Astrocyte of the spinal cord (primary cell): ENCODE measurements at regions not wholly inside any gene's neighbourhood (a gene's known extent, or its start where the extent isn't known, plus 50 kb on each side); places are given as distances from the start of the nearest gene placed in this dataset.

Source experiments
- DNase-seq: peaks from one replicate; pipeline ENCODE4 v3.0.0; 2011; ENCODE audit warnings: low read depth, low spot score
- H3K4me3 ChIP-seq: 2 replicates; pipeline ENCODE4 v1.5.1; 2011; ENCODE audit warnings: low read depth, mild to moderate bottlenecking, low read length, moderate library complexity
- in situ Hi-C: cut with HindIII; loops from 2 replicates; pipeline ENCODE4 v1.10.0; 2017; ENCODE audit warnings: low sequenced_read_pairs
- TF ChIP-seq, protein P1 (sequence below): IDR thresholded peaks from 2 replicates; pipeline ENCODE4 v1.5.1; 2012; ENCODE audit warnings: low read depth, mild to moderate bottlenecking, low read length, inconsistent platforms

DNA sequence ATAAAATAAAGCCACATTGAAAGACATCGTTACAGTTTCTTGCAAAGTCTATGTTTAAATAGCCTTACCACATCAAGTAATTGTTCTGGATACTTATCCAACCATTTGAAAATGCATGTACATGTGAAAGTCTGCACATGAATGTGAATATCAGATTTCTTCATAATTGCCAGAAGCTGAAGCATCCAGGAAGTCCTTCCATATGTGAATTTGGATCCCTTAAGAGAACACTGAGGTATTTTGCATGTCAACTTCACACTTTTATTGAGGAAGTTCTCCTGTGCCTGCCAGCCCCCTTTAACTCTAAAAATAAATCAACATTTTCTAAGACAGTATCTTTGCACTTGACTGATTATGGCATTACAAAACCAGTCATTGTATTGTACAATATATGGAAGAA lies 1103.5 kb upstream of the ADGRL3 start:
- no peak overlapping the region for H3K4me3 ChIP-seq
- in situ Hi-C loops, result no loop called here
- TF ChIP-seq, protein P1, sequence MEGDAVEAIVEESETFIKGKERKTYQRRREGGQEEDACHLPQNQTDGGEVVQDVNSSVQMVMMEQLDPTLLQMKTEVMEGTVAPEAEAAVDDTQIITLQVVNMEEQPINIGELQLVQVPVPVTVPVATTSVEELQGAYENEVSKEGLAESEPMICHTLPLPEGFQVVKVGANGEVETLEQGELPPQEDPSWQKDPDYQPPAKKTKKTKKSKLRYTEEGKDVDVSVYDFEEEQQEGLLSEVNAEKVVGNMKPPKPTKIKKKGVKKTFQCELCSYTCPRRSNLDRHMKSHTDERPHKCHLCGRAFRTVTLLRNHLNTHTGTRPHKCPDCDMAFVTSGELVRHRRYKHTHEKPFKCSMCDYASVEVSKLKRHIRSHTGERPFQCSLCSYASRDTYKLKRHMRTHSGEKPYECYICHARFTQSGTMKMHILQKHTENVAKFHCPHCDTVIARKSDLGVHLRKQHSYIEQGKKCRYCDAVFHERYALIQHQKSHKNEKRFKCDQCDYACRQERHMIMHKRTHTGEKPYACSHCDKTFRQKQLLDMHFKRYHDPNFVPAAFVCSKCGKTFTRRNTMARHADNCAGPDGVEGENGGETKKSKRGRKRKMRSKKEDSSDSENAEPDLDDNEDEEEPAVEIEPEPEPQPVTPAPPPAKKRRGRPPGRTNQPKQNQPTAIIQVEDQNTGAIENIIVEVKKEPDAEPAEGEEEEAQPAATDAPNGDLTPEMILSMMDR, result no peak
- no peak for DNase-seq

DNA sequence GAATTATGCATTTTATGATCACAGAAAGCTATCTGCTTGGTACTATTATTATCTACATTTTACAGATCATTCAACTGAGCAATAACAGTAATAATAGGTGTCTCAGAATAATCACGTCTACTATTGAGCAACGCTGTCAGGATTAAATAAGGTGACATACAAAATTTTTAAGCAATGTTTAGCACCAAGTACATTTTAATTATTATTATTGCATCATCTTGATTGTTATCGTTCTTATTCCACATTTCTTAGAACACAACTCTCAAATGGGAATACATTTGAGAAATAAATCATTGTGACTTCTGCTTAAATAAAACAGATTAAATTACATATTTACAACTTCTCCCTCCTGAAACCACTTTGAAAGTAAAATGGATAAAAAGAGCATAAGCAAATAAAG lies 1083.5 kb upstream of the ADGRL3 start:
- TF ChIP-seq, protein P1, result no peak
- H3K4me3 ChIP-seq, result no peak overlapping the region
- in situ Hi-C loops, result no loop called here
- DNase-seq, result no peak

DNA sequence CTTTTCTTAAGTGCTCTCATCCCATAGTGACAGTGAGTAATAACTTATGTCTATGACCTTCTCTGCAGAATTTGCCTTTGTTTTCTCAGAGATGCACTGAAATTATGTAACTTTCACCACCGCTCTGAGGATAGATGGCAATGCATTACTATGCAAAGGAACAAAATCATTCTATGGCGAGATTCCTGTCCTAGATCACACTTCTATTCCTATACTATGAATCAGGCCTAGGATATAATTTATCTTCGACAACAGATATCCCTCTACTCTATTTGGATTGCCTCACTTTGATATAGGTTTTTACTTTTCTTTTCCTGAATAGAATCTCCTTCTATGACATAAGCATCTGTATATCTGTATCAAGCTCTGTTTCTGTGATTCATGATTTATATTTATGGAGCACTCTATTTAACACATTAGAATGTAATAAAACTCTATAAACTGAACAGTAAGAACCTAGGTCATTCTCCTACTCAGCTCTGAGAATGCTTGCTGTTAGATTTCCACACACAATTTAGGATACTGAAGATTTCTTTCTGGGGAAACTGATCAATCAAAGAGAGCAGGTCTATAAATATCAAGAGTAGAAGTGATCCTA lies 1082.3 kb upstream of the ADGRL3 start:
- in situ Hi-C loops, result no loop called here
- TF ChIP-seq, protein P1, result no peak
- no peak for DNase-seq

DNA sequence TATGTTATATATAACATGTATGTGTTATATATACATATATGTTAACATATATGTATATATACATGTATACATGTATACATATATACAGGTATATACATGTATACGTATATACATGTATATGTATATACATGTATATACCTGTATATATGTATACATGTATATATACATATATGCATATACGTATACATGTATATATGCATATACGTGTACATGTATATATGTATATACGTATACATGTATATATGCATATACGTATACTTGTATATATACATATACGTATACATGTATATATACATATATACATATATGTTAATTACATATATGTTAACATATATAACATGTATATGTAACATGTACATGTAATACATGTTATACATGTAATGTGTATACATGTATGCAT lies 1077.3 kb upstream of the ADGRL3 start:
- in situ Hi-C loops, result no loop called here
- no peak for DNase-seq
- TF ChIP-seq, protein P1, result no peak
- H3K4me3 ChIP-seq, result no peak overlapping the region

More for the DNA sequence above, 1082.3 kb upstream of the ADGRL3 start:
- H3K4me3 ChIP-seq, result no peak overlapping the region

DNA sequence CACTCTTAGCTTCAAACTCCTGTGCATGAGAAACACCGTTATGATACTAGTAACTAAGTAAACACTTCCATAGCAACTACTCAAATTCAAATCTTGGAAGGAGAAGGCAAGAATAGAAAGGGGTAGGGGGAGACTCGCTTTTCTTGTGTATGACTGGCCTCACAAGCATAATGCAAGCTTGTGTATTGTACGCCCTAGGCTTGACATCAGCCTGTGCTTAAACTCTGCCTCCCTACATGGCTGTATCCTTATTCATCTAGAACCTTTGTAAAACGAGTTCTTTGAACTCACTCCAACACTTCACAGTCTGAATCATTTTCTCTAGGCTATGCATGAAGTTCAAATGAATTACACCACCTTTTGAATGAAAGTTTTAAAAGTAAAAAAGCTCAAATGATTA lies 1071.2 kb upstream of the ADGRL3 start:
- in situ Hi-C loops, result no loop called here
- no peak overlapping the region for H3K4me3 ChIP-seq
- TF ChIP-seq, protein P1, result no peak
- peak; percentile 17 for DNase-seq

DNA sequence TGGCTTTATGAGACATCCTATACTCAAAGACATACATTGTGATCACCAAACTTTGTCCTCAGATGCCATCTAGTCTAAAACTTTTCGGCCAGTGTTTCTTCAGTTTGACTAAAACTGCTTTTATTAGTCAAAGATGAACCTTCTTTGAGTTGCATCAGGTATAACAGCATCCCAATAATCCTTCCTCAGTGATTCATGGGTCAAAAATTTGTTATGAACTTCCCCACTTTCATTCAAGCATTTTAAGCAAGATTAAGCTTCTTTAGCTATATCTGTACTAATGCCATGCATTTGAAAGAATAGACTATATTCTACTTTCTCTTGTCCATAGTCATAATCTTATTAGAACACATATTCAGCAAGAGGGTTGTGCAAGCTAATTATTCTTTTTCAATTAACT lies 1070.4 kb upstream of the ADGRL3 start:
- in situ Hi-C loops, result no loop called here
- DNase-seq, result no peak
- H3K4me3 ChIP-seq, result no peak overlapping the region
- TF ChIP-seq, protein P1, result no peak

DNA sequence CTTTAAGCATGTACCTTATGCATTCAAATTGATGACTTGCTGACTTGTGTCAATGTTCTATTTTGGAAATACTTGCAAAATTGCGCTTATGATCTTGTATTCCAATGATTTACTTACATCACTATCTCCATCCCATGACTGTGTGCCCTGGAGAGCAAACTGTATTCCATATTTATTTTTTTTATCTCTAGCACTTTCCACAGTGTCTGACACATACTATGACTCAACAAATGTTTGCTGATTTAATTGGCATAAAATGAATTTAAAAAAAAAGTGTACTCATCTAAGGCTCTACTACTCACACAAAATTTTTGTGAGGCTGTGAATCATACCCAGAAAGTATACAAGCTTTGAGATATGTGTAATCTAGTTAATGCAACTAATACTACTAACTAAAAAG lies 1066.8 kb upstream of the ADGRL3 start:
- TF ChIP-seq, protein P1, result no peak
- in situ Hi-C loops, result no loop called here
- no peak overlapping the region for H3K4me3 ChIP-seq
- DNase-seq, result peak; percentile 46
